K562 (cell line): ENCODE measurements at regions not wholly inside any gene's neighbourhood (a gene's known extent, or its start where the extent isn't known, plus 50 kb on each side); places are given as distances from the start of the nearest gene placed in this dataset.

ENCODE experiments used
- ATAC-seq: fragments of 200-7000 bp; cut with Tn5 transposase; 3 replicates; pipeline ENCODE4 v1.9.1; 2020; ENCODE audit warnings: moderate library complexity
- BruUV-seq: library from RNA; stranded (reverse); fragments of 400-500 nt; replicated peaks from 2 replicates; lab custom pipeline; 2021; lab: Mats Ljungman, UMichigan
- CTCF ChIA-PET: fragments of 300-600 bp; formaldehyde crosslinking; extraction: SDS; loops from one replicate; lab custom pipeline; 2021; ENCODE audit warnings: low intra/inter-chr PET ratio; lab: Yijun Ruan, JAX
- POLR2A ChIA-PET: fragments of 300-600, 350-650 bp; sonication (Branson Sonifier 250); formaldehyde crosslinking; extraction: SDS; loops from one replicate; lab custom pipeline; 2021; ENCODE audit warnings: antibody characterized with exemption, inconsistent platforms; lab: Yijun Ruan, JAX
- DNase-seq, 4 experiments: peaks; one replicate each; pipeline versions ENCODE4 v3.0.0 to v3.0.0-alpha.2; 2011 to 2018; ENCODE audit warnings: low spot score in 3 of 4, mixed read lengths in 3 of 4; ENCODE audit errors: extremely low read depth in 1 of 4
- FAIRE-seq: peaks from 2 replicates; lab custom pipeline; 2011; peaks lifted over from hg19 to GRCh38; lab: Jason Lieb, UNC
- H2AFZ ChIP-seq: 2 replicates; pipeline ENCODE4 v1.6.0; 2011; ENCODE audit warnings: low read depth, low read length, control low read depth, inconsistent platforms
- H3K27ac ChIP-seq: fragments of 200-600 bp; 3 replicates; pipeline ENCODE4 v1.8.0; 2011; ENCODE audit warnings: low read depth, mild to moderate bottlenecking, control low read depth, inconsistent platforms, low read length, moderate library complexity, mixed read lengths; ENCODE audit errors: extremely low read depth
- H3K27me3 ChIP-seq, 2 experiments: fragments of 300-600 bp in 1 of 2; 2 replicates in 1 of 2; 3 replicates in 1 of 2; pipeline versions ENCODE4 v1.6.0 to v1.8.0; 2011; ENCODE audit warnings: inconsistent platforms in 2 of 2, low read length in 2 of 2, mild to moderate bottlenecking in 1 of 2, mixed read lengths in 1 of 2, moderate library complexity in 1 of 2; ENCODE audit not compliant: control insufficient read depth in 2 of 2, insufficient read depth in 2 of 2
- H3K36me3 ChIP-seq: fragments of 300-600 bp; 3 replicates; pipeline ENCODE4 v1.8.0; 2011; ENCODE audit warnings: mild to moderate bottlenecking, low read length, inconsistent platforms; ENCODE audit not compliant: control insufficient read depth, insufficient read depth
- H3K4me1 ChIP-seq, 2 experiments: fragments of 200-600 bp in 1 of 2; replicated peaks in 1 of 2; 2 replicates in 1 of 2; 3 replicates in 1 of 2; pipeline versions ENCODE4 v1.5.1 to v1.8.0; 2011; ENCODE audit warnings: inconsistent platforms in 2 of 2, low read length in 2 of 2, mild to moderate bottlenecking in 1 of 2, mixed read lengths in 1 of 2, moderate library complexity in 1 of 2; ENCODE audit not compliant: control insufficient read depth in 2 of 2, insufficient read depth in 2 of 2
- H3K4me2 ChIP-seq: 2 replicates; pipeline ENCODE4 v1.6.1; 2011; ENCODE audit warnings: low read length, control low read depth, inconsistent platforms, mixed read lengths; ENCODE audit not compliant: insufficient read depth
- H3K4me3 ChIP-seq: fragments of 200-600 bp; sonication (generic), shearing (Covaris generic); 2 replicates; pipeline ENCODE4 v1.5.1; 2016; ENCODE audit warnings: control low read depth, inconsistent platforms
- H3K79me2 ChIP-seq: fragments of 200-600 bp; 3 replicates; pipeline ENCODE4 v1.8.0; 2011; ENCODE audit warnings: low read length, inconsistent platforms; ENCODE audit not compliant: control insufficient read depth, insufficient read depth
- H3K9ac ChIP-seq, 2 experiments: 2 replicates each; pipeline versions ENCODE4 v1.6.0 to v1.6.1; 2011; ENCODE audit warnings: low read depth in 2 of 2, low read length in 2 of 2, control low read depth in 1 of 2, inconsistent platforms in 1 of 2, mild to moderate bottlenecking in 1 of 2, mixed read lengths in 1 of 2; ENCODE audit not compliant: insufficient read depth in 1 of 2
- H3K9me1 ChIP-seq: one replicate; pipeline ENCODE4 v1.6.0; 2011; ENCODE audit warnings: inconsistent platforms, mild to moderate bottlenecking, low read length, moderate library complexity; ENCODE audit not compliant: control insufficient read depth, insufficient read depth
- H3K9me3 ChIP-seq: replicated peaks from 2 replicates; pipeline ENCODE4 v1.5.1; 2011; ENCODE audit warnings: low read depth, low read length, inconsistent platforms; ENCODE audit not compliant: control insufficient read depth, insufficient read depth
- H4K20me1 ChIP-seq: replicated peaks from 2 replicates; pipeline ENCODE4 v1.6.1; 2011; ENCODE audit warnings: low read length, inconsistent platforms, mixed read lengths; ENCODE audit not compliant: control insufficient read depth, insufficient read depth
- CBX5 ChIP-seq: IDR thresholded peaks from 2 replicates; pipeline ENCODE4 v1.6.1; 2014; ENCODE audit warnings: low read depth, borderline replicate concordance
- MED1 ChIP-seq: sonication (generic); formaldehyde crosslinking; IDR thresholded peaks from 2 replicates; pipeline ENCODE4 v1.8.1; 2023; ENCODE audit warnings: missing genetic modification reagents, borderline replicate concordance
- MXI1 ChIP-seq: IDR thresholded peaks from 2 replicates; pipeline ENCODE4 v1.6.1; 2011; ENCODE audit warnings: low read depth, mild to moderate bottlenecking, improper control_type of control experiment, low read length
- NEUROD1 ChIP-seq: fragments of 150-350 bp; IDR thresholded peaks from 2 replicates; pipeline ENCODE4 v1.6.1; 2014; ENCODE audit warnings: borderline replicate concordance, low read length, low read depth; ENCODE audit not compliant: partially characterized antibody
- PYGO2 ChIP-seq: fragments of 450-650 bp; IDR thresholded peaks from 2 replicates; pipeline ENCODE4 v1.6.1; 2016; ENCODE audit warnings: mild to moderate bottlenecking, missing genetic modification characterization, moderate library complexity, missing compliant biosample characterization
- RBM25 ChIP-seq: fragments of 200-400 bp; formaldehyde crosslinking; IDR thresholded peaks from 2 replicates; pipeline ENCODE4 v1.6.1; 2018; ENCODE audit warnings: low read length, low read depth, moderate library complexity; ENCODE audit not compliant: severe bottlenecking
- TGIF2 ChIP-seq: sonication (generic); formaldehyde crosslinking; IDR thresholded peaks from 2 replicates; pipeline ENCODE4 v1.8.1; 2022; ENCODE audit warnings: mild to moderate bottlenecking, missing genetic modification reagents, moderate library complexity
- TRIM28 ChIP-seq: fragments of 450-650 bp; IDR thresholded peaks from 2 replicates; pipeline ENCODE4 v1.6.1; 2017
- ZKSCAN8 ChIP-seq: fragments of 200-800 bp; sonication (Bioruptor generic); IDR thresholded peaks from 2 replicates; pipeline ENCODE4 v1.6.1; 2016; ENCODE audit warnings: missing genetic modification characterization, missing compliant biosample characterization
- in situ Hi-C: fragments of 300-500 bp; cut with MboI; formaldehyde crosslinking; loops from 4 replicates; pipeline ENCODE4 v1.15.0; 2018; ENCODE audit warnings: inconsistent platforms, mixed read lengths
- intact Hi-C: fragments of 100-400 bp; cut with micrococcal nuclease; formaldehyde crosslinking; loops from 2 replicates; pipeline ENCODE4 v1.14.2; 2022
- TF ChIP-seq, protein P1 (sequence below): fragments of 250-450 bp; sonication (Bioruptor Pico); IDR thresholded peaks from 2 replicates; pipeline ENCODE4 v1.9.0; 2021; ENCODE audit warnings: mild to moderate bottlenecking
- TF ChIP-seq, protein P2 (sequence below): sonication (generic); formaldehyde crosslinking; IDR thresholded peaks from 2 replicates; pipeline ENCODE4 v1.8.1; 2023; ENCODE audit warnings: mild to moderate bottlenecking, missing genetic modification reagents
- TF ChIP-seq, protein P3 (sequence below): fragments of 450-650 bp; IDR thresholded peaks from 2 replicates; pipeline ENCODE4 v1.6.1; 2016; ENCODE audit warnings: antibody characterized with exemption

- ChIA-PET CTCF (no interaction called here), POLR2A (no interaction called here)
- H3K9me3 ChIP-seq, result no peaks in the 10 kb centered on the region
- ATAC-seq (no peak), FAIRE-seq (no peak), DNase-seq (no peak)
- H3K27me3 ChIP-seq, result no peaks in the 10 kb centered on the region
- BruUV-seq, result no TSS peak
- H3K4me2 ChIP-seq, result no peak overlapping the region
- H3K79me2 ChIP-seq, result no peaks in the 10 kb centered on the region
- intact Hi-C loops, result no loop called here
- no peaks in the 10 kb centered on the region for H3K36me3 ChIP-seq
- no peaks in the 10 kb centered on the region for H4K20me1 ChIP-seq
- H3K9ac ChIP-seq, result no peak overlapping the region
- in situ Hi-C loops, result no loop called here
- TF ChIP-seq NEUROD1, result no peak
- TF ChIP-seq, protein P1, sequence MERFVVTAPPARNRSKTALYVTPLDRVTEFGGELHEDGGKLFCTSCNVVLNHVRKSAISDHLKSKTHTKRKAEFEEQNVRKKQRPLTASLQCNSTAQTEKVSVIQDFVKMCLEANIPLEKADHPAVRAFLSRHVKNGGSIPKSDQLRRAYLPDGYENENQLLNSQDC (CRISPR knock-in tag), result no peak
- TF ChIP-seq, protein P2, sequence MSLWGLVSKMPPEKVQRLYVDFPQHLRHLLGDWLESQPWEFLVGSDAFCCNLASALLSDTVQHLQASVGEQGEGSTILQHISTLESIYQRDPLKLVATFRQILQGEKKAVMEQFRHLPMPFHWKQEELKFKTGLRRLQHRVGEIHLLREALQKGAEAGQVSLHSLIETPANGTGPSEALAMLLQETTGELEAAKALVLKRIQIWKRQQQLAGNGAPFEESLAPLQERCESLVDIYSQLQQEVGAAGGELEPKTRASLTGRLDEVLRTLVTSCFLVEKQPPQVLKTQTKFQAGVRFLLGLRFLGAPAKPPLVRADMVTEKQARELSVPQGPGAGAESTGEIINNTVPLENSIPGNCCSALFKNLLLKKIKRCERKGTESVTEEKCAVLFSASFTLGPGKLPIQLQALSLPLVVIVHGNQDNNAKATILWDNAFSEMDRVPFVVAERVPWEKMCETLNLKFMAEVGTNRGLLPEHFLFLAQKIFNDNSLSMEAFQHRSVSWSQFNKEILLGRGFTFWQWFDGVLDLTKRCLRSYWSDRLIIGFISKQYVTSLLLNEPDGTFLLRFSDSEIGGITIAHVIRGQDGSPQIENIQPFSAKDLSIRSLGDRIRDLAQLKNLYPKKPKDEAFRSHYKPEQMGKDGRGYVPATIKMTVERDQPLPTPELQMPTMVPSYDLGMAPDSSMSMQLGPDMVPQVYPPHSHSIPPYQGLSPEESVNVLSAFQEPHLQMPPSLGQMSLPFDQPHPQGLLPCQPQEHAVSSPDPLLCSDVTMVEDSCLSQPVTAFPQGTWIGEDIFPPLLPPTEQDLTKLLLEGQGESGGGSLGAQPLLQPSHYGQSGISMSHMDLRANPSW (CRISPR knock-in tag), result no peak
- TF ChIP-seq PYGO2 (tag), result no peak
- TF ChIP-seq, protein P3, sequence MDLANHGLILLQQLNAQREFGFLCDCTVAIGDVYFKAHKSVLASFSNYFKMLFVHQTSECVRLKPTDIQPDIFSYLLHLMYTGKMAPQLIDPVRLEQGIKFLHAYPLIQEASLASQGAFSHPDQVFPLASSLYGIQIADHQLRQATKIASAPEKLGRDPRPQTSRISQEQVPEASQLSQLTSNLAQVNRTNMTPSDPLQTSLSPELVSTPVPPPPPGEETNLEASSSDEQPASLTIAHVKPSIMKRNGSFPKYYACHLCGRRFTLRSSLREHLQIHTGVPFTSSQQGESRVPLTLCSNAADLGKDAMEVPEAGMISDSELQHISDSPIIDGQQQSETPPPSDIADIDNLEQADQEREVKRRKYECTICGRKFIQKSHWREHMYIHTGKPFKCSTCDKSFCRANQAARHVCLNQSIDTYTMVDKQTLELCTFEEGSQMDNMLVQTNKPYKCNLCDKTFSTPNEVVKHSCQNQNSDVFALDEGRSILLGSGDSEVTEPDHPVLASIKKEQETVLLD, result no peak
- TF ChIP-seq ZKSCAN8 (CRISPR knock-in tag), result no peak
- no peak for TF ChIP-seq MXI1
- TF ChIP-seq TGIF2 (CRISPR knock-in tag), result no peak
- no peak for TF ChIP-seq RBM25
- TF ChIP-seq MED1 (CRISPR knock-in tag), result no peak
- TF ChIP-seq TRIM28, result no peak
- no peak for TF ChIP-seq CBX5
- H2AFZ ChIP-seq, result no peak overlapping the region
- no peak overlapping the region for H3K4me3 ChIP-seq
- no peaks in the 10 kb centered on the region for H3K9me1 ChIP-seq
- H3K27ac ChIP-seq, result no peak overlapping the region
- no peaks in the 10 kb centered on the region for H3K4me1 ChIP-seq
Observed at GRCh38 chr18:39302481-39302880, 1736.9 kb upstream of the CELF4 start.
